Chondrocyte (in vitro differentiated cells): ENCODE measurements at regions not wholly inside any gene's neighbourhood (a gene's known extent, or its start where the extent isn't known, plus 50 kb on each side); places are given as distances from the start of the nearest gene placed in this dataset.

ENCODE experiments used
- DNase-seq: peaks from one replicate; pipeline ENCODE4 v3.0.0; 2021; ENCODE audit warnings: mixed read lengths, low spot score
- H3K27ac Mint-ChIP-seq: one replicate; pipeline ENCODE4 v1.8.0; 2021; ENCODE audit warnings: mild to moderate bottlenecking, moderate library complexity, mixed read lengths; ENCODE audit not compliant: unreplicated experiment
- H3K27me3 Mint-ChIP-seq: 2 replicates; pipeline ENCODE4 v1.8.0; 2021; ENCODE audit warnings: low read depth, mixed read lengths
- H3K36me3 Mint-ChIP-seq: 2 replicates; pipeline ENCODE4 v1.8.0; 2021; ENCODE audit warnings: low read depth, mixed read lengths
- H3K4me1 Mint-ChIP-seq: 2 replicates; pipeline ENCODE4 v1.8.0; 2021; ENCODE audit warnings: low read depth, mild to moderate bottlenecking, mixed read lengths
- H3K4me3 Mint-ChIP-seq: one replicate; pipeline ENCODE4 v1.8.0; 2021; ENCODE audit warnings: mild to moderate bottlenecking, moderate library complexity, mixed read lengths; ENCODE audit not compliant: unreplicated experiment
- H3K9me3 Mint-ChIP-seq: 2 replicates; pipeline ENCODE4 v1.8.0; 2021; ENCODE audit warnings: low read depth, mixed read lengths
- CTCF ChIP-seq: fragments of 200-600 bp; sonication (generic); IDR thresholded peaks from 2 replicates; pipeline ENCODE4 v1.5.0; 2021; ENCODE audit warnings: antibody characterized with exemption, mild to moderate bottlenecking, moderate library complexity

GRCh38 chr2:117396161-117396560, 418.3 kb upstream of the DDX18 start:
- Mint-ChIP-seq H3K9me3 (peaks cover 2% of the 10 kb centered on the region), H3K36me3 (no peaks in the 10 kb centered on the region), H3K4me3 (no peak overlapping the region), H3K27me3 (peaks cover 2% of the 10 kb centered on the region), H3K27ac (no peak overlapping the region), H3K4me1 (no peaks in the 10 kb centered on the region)
- no peak for TF ChIP-seq CTCF
- DNase-seq: no peak

GRCh38 chr2:117401582-117401981, 412.9 kb upstream of the DDX18 start:
- no peak for DNase-seq
- no peaks in the 10 kb centered on the region for H3K4me1 Mint-ChIP-seq
- TF ChIP-seq CTCF: no peak
- H3K36me3 Mint-ChIP-seq: no peaks in the 10 kb centered on the region
- no peak overlapping the region for H3K27ac Mint-ChIP-seq
- no peak overlapping the region for H3K4me3 Mint-ChIP-seq
- no peaks in the 10 kb centered on the region for H3K27me3 Mint-ChIP-seq
- peaks cover 2% of the 10 kb centered on the region for H3K9me3 Mint-ChIP-seq

GRCh38 chr2:117406443-117406842, 408.0 kb upstream of the DDX18 start:
- no peaks in the 10 kb centered on the region for H3K27me3 Mint-ChIP-seq
- H3K4me3 Mint-ChIP-seq: no peak overlapping the region
- no peak overlapping the region for H3K27ac Mint-ChIP-seq
- no peak for TF ChIP-seq CTCF
- H3K9me3 Mint-ChIP-seq: no peaks in the 10 kb centered on the region
- DNase-seq: no peak
- H3K36me3 Mint-ChIP-seq: no peaks in the 10 kb centered on the region
- H3K4me1 Mint-ChIP-seq: no peaks in the 10 kb centered on the region

- no peaks in the 10 kb centered on the region for H3K36me3 Mint-ChIP-seq
- H3K27ac Mint-ChIP-seq: no peak overlapping the region
- no peak for DNase-seq
- no peak overlapping the region for H3K4me3 Mint-ChIP-seq
- no peaks in the 10 kb centered on the region for H3K27me3 Mint-ChIP-seq
- no peaks in the 10 kb centered on the region for H3K4me1 Mint-ChIP-seq
- TF ChIP-seq CTCF: no peak
- no peaks in the 10 kb centered on the region for H3K9me3 Mint-ChIP-seq
These were observed 406.7 kb upstream of the DDX18 start for GRCh38 chr2:117407746-117408145.

GRCh38 chr2:117409443-117409842, 405.0 kb upstream of the DDX18 start:
- Mint-ChIP-seq H3K9me3 (peaks cover 2% of the 10 kb centered on the region), H3K4me3 (no peak overlapping the region), H3K27ac (no peak overlapping the region), H3K4me1 (no peaks in the 10 kb centered on the region), H3K27me3 (no peaks in the 10 kb centered on the region), H3K36me3 (no peaks in the 10 kb centered on the region)
- TF ChIP-seq CTCF: no peak
- no peak for DNase-seq
